Mesenchymal stem cell (in vitro differentiated cells and primary cell): ENCODE measurements at regions not wholly inside any gene's neighbourhood (a gene's known extent, or its start where the extent isn't known, plus 50 kb on each side); places are given as distances from the start of the nearest gene placed in this dataset.

Source experiments
- DNase-seq: peaks from one replicate; pipeline ENCODE4 v3.0.0-alpha.2; 2013
- H2AFZ ChIP-seq: one replicate; pipeline ENCODE4 v1.6.1; 2013; ENCODE audit warnings: low read depth, mild to moderate bottlenecking, control low read depth, inconsistent platforms, low read length, moderate library complexity
- H2AK5ac ChIP-seq: 2 replicates; pipeline ENCODE4 v1.6.1; 2013; ENCODE audit warnings: low read length, moderate library complexity, mild to moderate bottlenecking, inconsistent platforms; ENCODE audit not compliant: severe bottlenecking
- H2BK120ac ChIP-seq: one replicate; pipeline ENCODE4 v1.6.1; 2013; ENCODE audit warnings: low read depth, mild to moderate bottlenecking, inconsistent platforms, low read length, moderate library complexity
- H2BK12ac ChIP-seq, 2 experiments: one replicate each; pipeline ENCODE4 v1.6.1; 2013; ENCODE audit warnings: inconsistent platforms in 2 of 2, low read length in 2 of 2, mild to moderate bottlenecking in 2 of 2, moderate library complexity in 2 of 2, control low read depth in 1 of 2
- H2BK15ac ChIP-seq: one replicate; pipeline ENCODE4 v1.6.1; 2013; ENCODE audit warnings: mild to moderate bottlenecking, low read depth, inconsistent platforms; ENCODE audit not compliant: poor library complexity, severe bottlenecking
- H2BK5ac ChIP-seq: 2 replicates; pipeline ENCODE4 v1.6.1; 2013; ENCODE audit warnings: low read depth, mild to moderate bottlenecking, low read length, control low read depth, inconsistent platforms; ENCODE audit not compliant: poor library complexity, severe bottlenecking
- H3K14ac ChIP-seq, 2 experiments: one replicate each; pipeline ENCODE4 v1.6.1; 2013; ENCODE audit warnings: inconsistent platforms in 2 of 2, low read length in 2 of 2, control low read depth in 1 of 2, mild to moderate bottlenecking in 1 of 2, moderate library complexity in 1 of 2
- H3K18ac ChIP-seq, 2 experiments: one replicate each; pipeline ENCODE4 v1.6.1; 2013; ENCODE audit warnings: inconsistent platforms in 2 of 2, low read length in 2 of 2, control low read depth in 1 of 2, low read depth in 1 of 2, mild to moderate bottlenecking in 1 of 2
- H3K23ac ChIP-seq, 2 experiments: one replicate each; pipeline ENCODE4 v1.6.1; 2013; ENCODE audit warnings: inconsistent platforms in 2 of 2, low read length in 2 of 2, mild to moderate bottlenecking in 2 of 2, moderate library complexity in 2 of 2, control low read depth in 1 of 2
- H3K27ac ChIP-seq: 2 replicates; pipeline ENCODE4 v1.5.1; 2013; ENCODE audit warnings: mild to moderate bottlenecking, moderate library complexity, low read length, control low read depth, inconsistent platforms; ENCODE audit not compliant: poor library complexity, severe bottlenecking
- H3K27me3 ChIP-seq, 2 experiments: 2 replicates each; pipeline versions ENCODE4 v1.6.1 to v1.7.0; 2013; ENCODE audit warnings: low read length in 2 of 2, mild to moderate bottlenecking in 2 of 2, moderate library complexity in 2 of 2, control low read depth in 1 of 2, inconsistent platforms in 1 of 2; ENCODE audit not compliant: control insufficient read depth in 1 of 2, insufficient read depth in 1 of 2
- H3K36me3 ChIP-seq, 2 experiments: 2 replicates each; pipeline versions ENCODE4 v1.6.1 to v1.7.0; 2013; ENCODE audit warnings: low read length in 2 of 2, control low read depth in 1 of 2, inconsistent platforms in 1 of 2, low read depth in 1 of 2, mild to moderate bottlenecking in 1 of 2; ENCODE audit not compliant: insufficient read depth in 2 of 2, control insufficient read depth in 1 of 2
- H3K4ac ChIP-seq, 2 experiments: one replicate each; pipeline ENCODE4 v1.6.1; 2013; ENCODE audit warnings: inconsistent platforms in 2 of 2, low read length in 2 of 2, mild to moderate bottlenecking in 2 of 2, moderate library complexity in 2 of 2, control low read depth in 1 of 2, low read depth in 1 of 2
- H3K4me1 ChIP-seq: 2 replicates; pipeline ENCODE4 v1.6.1; 2013; ENCODE audit warnings: low read depth, low read length, control low read depth; ENCODE audit not compliant: control insufficient read depth, insufficient read depth
- H3K4me2 ChIP-seq: 2 replicates; pipeline ENCODE4 v1.6.1; 2013; ENCODE audit warnings: low read length, mild to moderate bottlenecking, inconsistent platforms; ENCODE audit not compliant: poor library complexity, severe bottlenecking
- H3K4me3 ChIP-seq, 2 experiments: 2 replicates each; pipeline versions ENCODE4 v1.5.1 to v1.7.0; 2013; ENCODE audit warnings: low read length in 2 of 2, mild to moderate bottlenecking in 2 of 2, control low read depth in 1 of 2, low read depth in 1 of 2; ENCODE audit not compliant: insufficient read depth in 1 of 2
- H3K79me1 ChIP-seq: replicated peaks from 2 replicates; pipeline ENCODE4 v1.6.1; 2013; ENCODE audit warnings: mild to moderate bottlenecking, control low read depth, low read length, inconsistent platforms; ENCODE audit not compliant: poor library complexity, severe bottlenecking
- H3K9ac ChIP-seq: 2 replicates; pipeline ENCODE4 v1.7.0; 2013; ENCODE audit warnings: mild to moderate bottlenecking, low read length, moderate library complexity
- H3K9me3 ChIP-seq: 2 replicates; pipeline ENCODE4 v1.7.0; 2013; ENCODE audit warnings: mild to moderate bottlenecking, low read length; ENCODE audit not compliant: control insufficient read depth
- H4K8ac ChIP-seq: one replicate; pipeline ENCODE4 v1.6.1; 2013; ENCODE audit warnings: inconsistent platforms, mild to moderate bottlenecking, low read length, moderate library complexity
- H4K91ac ChIP-seq: one replicate; pipeline ENCODE4 v1.6.1; 2013; ENCODE audit warnings: mild to moderate bottlenecking, low read length, inconsistent platforms
- WGBS: methylation state at CpG from one replicate; pipeline ENCODE4 v1.1.7; 2013; ENCODE audit warnings: mixed read lengths; 5-methylcytosine and 5-hydroxymethylcytosine counted together

DNA sequence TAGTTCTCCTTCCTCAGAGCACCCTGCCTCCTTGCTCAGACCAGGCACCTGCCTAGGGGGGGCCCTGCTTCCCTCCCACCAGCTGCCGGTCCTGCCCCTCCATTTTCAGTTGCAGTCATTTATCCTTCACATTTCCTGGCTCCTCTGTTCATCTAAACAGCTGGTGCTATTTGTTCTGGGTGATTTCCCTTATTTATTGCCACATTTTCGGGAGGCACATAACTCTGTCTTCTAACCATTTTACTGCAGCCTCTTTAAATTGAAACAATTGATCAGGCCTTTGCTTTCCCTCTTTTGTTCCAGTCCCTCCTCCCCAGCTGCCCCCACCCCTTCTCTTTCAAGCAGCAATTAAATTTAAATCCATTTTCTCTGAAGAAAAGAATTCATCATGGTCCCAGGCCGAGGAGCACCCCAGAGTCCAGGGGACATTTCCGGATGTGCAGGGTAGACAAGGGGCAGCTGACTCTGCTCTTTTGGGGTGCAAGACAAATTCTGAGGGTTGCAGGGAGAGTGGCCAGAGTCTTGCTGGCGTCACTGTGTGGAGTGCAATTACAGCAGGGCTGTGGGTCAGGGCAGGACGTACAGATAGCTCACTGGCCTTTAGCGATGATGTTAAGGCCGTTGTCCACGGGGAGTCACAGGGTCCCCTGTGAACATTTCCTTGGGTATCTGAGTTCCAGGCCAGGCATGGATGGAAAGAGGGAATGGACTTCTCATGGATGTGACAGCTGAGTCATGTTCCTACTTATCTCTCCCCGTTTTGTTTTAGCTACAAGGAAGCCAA is 476.4 kb downstream of the TBC1D22A start:
- Histone ChIP-seq H3K4ac (no peak overlapping the region), H3K4me3 (no peak overlapping the region), H3K9me3 (peaks cover 18% of the 10 kb centered on the region), H3K4me2 (no peak overlapping the region), H3K36me3 (no peaks in the 10 kb centered on the region), H4K8ac (no peak overlapping the region), H3K27ac (no peak overlapping the region), H2BK12ac (no peak overlapping the region), H2AFZ (no peak overlapping the region), H2AK5ac (no peak overlapping the region), H3K4me1 (no peaks in the 10 kb centered on the region), H2BK5ac (no peak overlapping the region), H3K27me3 (peaks cover 0 to 36% of the 10 kb centered on the region in 2 experiments), H4K91ac (no peak overlapping the region), H2BK120ac (no peak overlapping the region), H3K23ac (no peak overlapping the region), H3K9ac (no peak overlapping the region), H2BK15ac (no peak overlapping the region), H3K18ac (no peak overlapping the region), H3K79me1 (no peaks in the 10 kb centered on the region), H3K14ac (no peak overlapping the region)
- WGBS = 75% methylated on average over 10 of the region's 10 CpGs
- no peak for DNase-seq

GRCh38 chr22:47237890-47238480 is 475.5 kb downstream of the TBC1D22A start:
- Histone ChIP-seq H3K4me1 (no peaks in the 10 kb centered on the region), H3K27me3 (peaks cover 0 to 36% of the 10 kb centered on the region in 2 experiments), H2BK5ac (no peak overlapping the region), H3K36me3 (no peaks in the 10 kb centered on the region), H3K9me3 (peaks cover 16% of the 10 kb centered on the region), H3K14ac (no peak overlapping the region), H3K79me1 (no peaks in the 10 kb centered on the region), H2BK120ac (no peak overlapping the region), H3K4me3 (no peak overlapping the region), H3K27ac (no peak overlapping the region), H3K9ac (no peak overlapping the region), H4K91ac (no peak overlapping the region), H2BK15ac (no peak overlapping the region), H2BK12ac (no peak overlapping the region), H3K4ac (no peak overlapping the region), H3K23ac (no peak overlapping the region), H3K18ac (no peak overlapping the region), H4K8ac (no peak overlapping the region), H3K4me2 (no peak overlapping the region), H2AFZ (no peak overlapping the region), H2AK5ac (no peak overlapping the region)
- no peak for DNase-seq
- 48% methylated on average over 7 of the region's 7 CpGs for WGBS

DNA sequence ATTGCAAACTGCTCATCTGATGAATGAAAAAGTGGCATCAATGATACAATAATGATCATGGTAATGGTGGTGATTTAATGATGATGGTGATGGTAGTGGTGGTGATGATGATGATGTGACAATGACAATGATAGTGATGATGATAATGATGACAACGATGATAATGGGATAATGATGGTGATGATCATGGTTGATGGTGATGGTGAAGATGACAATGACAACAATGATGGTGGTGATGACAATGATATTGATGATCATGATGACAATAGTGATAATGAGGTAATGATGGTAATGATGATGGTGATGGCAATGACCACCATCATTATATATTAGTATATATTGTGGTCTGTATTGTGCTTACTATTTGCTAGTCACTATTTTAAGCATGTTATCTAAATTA is 474.3 kb downstream of the TBC1D22A start:
- Histone ChIP-seq H3K9me3 (peaks cover 16% of the 10 kb centered on the region), H3K36me3 (no peaks in the 10 kb centered on the region), H4K91ac (no peak overlapping the region), H3K4me2 (no peak overlapping the region), H3K4ac (no peak overlapping the region), H3K27ac (no peak overlapping the region), H3K79me1 (no peaks in the 10 kb centered on the region), H2BK5ac (no peak overlapping the region), H4K8ac (no peak overlapping the region), H3K23ac (no peak overlapping the region), H3K4me3 (no peak overlapping the region), H2BK15ac (no peak overlapping the region), H2AFZ (no peak overlapping the region), H2BK12ac (no peak overlapping the region), H2AK5ac (no peak overlapping the region), H3K18ac (no peak overlapping the region), H3K14ac (no peak overlapping the region), H3K9ac (no peak overlapping the region), H2BK120ac (no peak overlapping the region), H3K27me3 (peaks cover 0 to 36% of the 10 kb centered on the region in 2 experiments), H3K4me1 (no peaks in the 10 kb centered on the region)
- 80% methylated on average over 1 of the region's 1 CpG for WGBS
- no peak for DNase-seq

DNA sequence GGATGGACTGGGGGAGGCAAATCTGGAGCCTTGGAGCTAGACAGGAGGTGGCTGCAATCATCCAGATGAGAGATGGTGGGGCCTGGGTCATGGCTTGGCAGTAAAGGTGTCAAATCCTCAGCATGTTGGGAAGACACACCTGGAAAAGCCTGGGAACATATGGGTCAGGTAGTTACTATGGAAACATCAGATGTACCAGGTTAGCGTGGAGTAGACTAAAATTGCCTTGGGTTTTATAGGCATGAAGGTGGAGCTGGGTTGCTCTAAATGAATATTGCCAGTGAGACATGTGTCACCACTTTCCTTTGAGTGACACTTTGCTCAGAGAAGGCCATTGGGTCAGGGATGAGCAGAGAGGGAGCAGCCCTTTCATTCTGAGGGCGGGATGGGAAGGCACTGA is 473.7 kb downstream of the TBC1D22A start:
- Histone ChIP-seq H3K4ac (no peak overlapping the region), H4K91ac (no peak overlapping the region), H3K9ac (no peak overlapping the region), H2BK12ac (no peak overlapping the region), H2BK15ac (no peak overlapping the region), H3K23ac (no peak overlapping the region), H3K4me1 (no peaks in the 10 kb centered on the region), H3K27ac (no peak overlapping the region), H3K4me3 (no peak overlapping the region), H3K79me1 (no peaks in the 10 kb centered on the region), H2BK5ac (no peak overlapping the region), H3K36me3 (no peaks in the 10 kb centered on the region), H2BK120ac (no peak overlapping the region), H3K14ac (no peak overlapping the region), H2AK5ac (no peak overlapping the region), H3K9me3 (peaks cover 16% of the 10 kb centered on the region), H2AFZ (no peak overlapping the region), H3K18ac (no peak overlapping the region), H3K4me2 (no peak overlapping the region), H4K8ac (no peak overlapping the region), H3K27me3 (peaks cover 0 to 36% of the 10 kb centered on the region in 2 experiments)
- no peak for DNase-seq
- WGBS = 50% methylated on average over 2 of the region's 2 CpGs
